D341Med (cell line): ENCODE measurements at regions not wholly inside any gene's neighbourhood (a gene's known extent, or its start where the extent isn't known, plus 50 kb on each side); places are given as distances from the start of the nearest gene placed in this dataset.
"Not testable (repeated sequence)": the region's sequence is repeated elsewhere in the genome, so short reads cannot be mapped to it uniquely, and the experiment has no call there.

Source experiments
- DNase-seq: peaks from one replicate; pipeline ENCODE4 v3.0.0; 2012; ENCODE audit warnings: low spot score

- DNase-seq = no peak
Observed at GRCh38 chr5:155700333-155700732, 626.6 kb upstream of the SGCD start.

- no peak for DNase-seq
Observed at GRCh38 chr5:155711882-155712281, 615.1 kb upstream of the SGCD start.

- not testable (repeated sequence) for DNase-seq
Observed at GRCh38 chr5:155714435-155714834, 612.5 kb upstream of the SGCD start.

GRCh38 chr5:155726267-155726666 lies 600.7 kb upstream of the SGCD start:
- no peak for DNase-seq

- DNase-seq = no peak
Observed at GRCh38 chr5:155727512-155728145, 599.3 kb upstream of the SGCD start.

GRCh38 chr5:155728146-155728856 lies 598.7 kb upstream of the SGCD start:
- peak; percentile 84 for DNase-seq

- peak; percentile 76 for DNase-seq
Observed at GRCh38 chr5:155728857-155729683, 597.9 kb upstream of the SGCD start.

- DNase-seq = peak; percentile 38
Observed at GRCh38 chr5:155729684-155730059, 597.3 kb upstream of the SGCD start.

- no peak for DNase-seq
Observed at GRCh38 chr5:155732587-155733376, 594.2 kb upstream of the SGCD start.

- no peak for DNase-seq
Observed at GRCh38 chr5:155733935-155734334, 593.0 kb upstream of the SGCD start.

GRCh38 chr5:155735388-155735787 lies 591.6 kb upstream of the SGCD start:
- peak; percentile 34 for DNase-seq

- no peak for DNase-seq
Observed at GRCh38 chr5:155738616-155739015, 588.3 kb upstream of the SGCD start.

- DNase-seq = no peak
Observed at GRCh38 chr5:155746367-155747038, 580.5 kb upstream of the SGCD start.

- no peak for DNase-seq
Observed at GRCh38 chr5:155750101-155750500, 576.9 kb upstream of the SGCD start.

- DNase-seq = no peak
Observed at GRCh38 chr5:155750571-155750970, 576.4 kb upstream of the SGCD start.

GRCh38 chr5:155753943-155754581 lies 572.9 kb upstream of the SGCD start:
- DNase-seq = no peak

GRCh38 chr5:155759252-155759651 lies 567.7 kb upstream of the SGCD start:
- no peak for DNase-seq

GRCh38 chr5:155759984-155760383 lies 567.0 kb upstream of the SGCD start:
- no peak for DNase-seq

- DNase-seq = no peak
Observed at GRCh38 chr5:155761502-155761901, 565.5 kb upstream of the SGCD start.

- DNase-seq = no peak
Observed at GRCh38 chr5:155765715-155766114, 561.2 kb upstream of the SGCD start.

- no peak for DNase-seq
Observed at GRCh38 chr5:155767470-155767869, 559.5 kb upstream of the SGCD start.
